OCI-LY3 (cell line): ENCODE measurements at regions not wholly inside any gene's neighbourhood (a gene's known extent, or its start where the extent isn't known, plus 50 kb on each side); places are given as distances from the start of the nearest gene placed in this dataset.

Experiments
- EZH2phosphoT487 ChIP-seq: fragments of 200-600 bp; shearing (Covaris generic); IDR thresholded peaks from 2 replicates; pipeline ENCODE4 v1.6.1; 2018; ENCODE audit warnings: antibody characterized with exemption, mixed run types, low read depth
- TF ChIP-seq, protein P1 (sequence below): fragments of 200-600, 300-600 bp; sonication (generic); IDR thresholded peaks from 2 replicates; pipeline ENCODE4 v1.5.1; 2014; ENCODE audit warnings: antibody characterized with exemption, low read length, low read depth

DNA sequence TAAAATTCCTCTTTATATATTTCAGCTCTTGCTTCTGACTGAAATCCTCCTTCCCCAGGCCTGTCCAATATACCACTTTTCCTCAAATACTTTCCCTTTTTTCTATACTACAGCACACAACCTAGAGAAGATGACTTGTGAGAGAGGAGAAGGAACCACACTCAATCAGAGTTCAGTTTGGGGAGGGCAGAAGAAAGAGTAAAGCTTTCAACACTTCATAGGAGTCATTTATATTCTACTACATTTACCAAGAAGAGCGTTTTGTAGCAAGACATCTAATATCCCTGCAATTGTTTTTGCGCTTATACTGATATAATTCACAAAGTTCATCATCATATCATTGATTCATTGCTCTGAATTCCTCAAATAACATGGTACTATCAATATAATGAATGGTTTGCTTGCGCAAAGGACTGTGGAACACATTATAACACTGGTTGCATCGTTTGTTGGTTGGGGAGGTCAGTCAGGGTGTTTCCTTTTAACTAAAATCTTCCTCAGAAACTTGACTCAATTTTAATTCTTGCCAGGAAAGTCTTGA, 792.5 kb upstream of the CELF2 start:
- no peak for TF ChIP-seq EZH2phosphoT487
- TF ChIP-seq, protein P1, sequence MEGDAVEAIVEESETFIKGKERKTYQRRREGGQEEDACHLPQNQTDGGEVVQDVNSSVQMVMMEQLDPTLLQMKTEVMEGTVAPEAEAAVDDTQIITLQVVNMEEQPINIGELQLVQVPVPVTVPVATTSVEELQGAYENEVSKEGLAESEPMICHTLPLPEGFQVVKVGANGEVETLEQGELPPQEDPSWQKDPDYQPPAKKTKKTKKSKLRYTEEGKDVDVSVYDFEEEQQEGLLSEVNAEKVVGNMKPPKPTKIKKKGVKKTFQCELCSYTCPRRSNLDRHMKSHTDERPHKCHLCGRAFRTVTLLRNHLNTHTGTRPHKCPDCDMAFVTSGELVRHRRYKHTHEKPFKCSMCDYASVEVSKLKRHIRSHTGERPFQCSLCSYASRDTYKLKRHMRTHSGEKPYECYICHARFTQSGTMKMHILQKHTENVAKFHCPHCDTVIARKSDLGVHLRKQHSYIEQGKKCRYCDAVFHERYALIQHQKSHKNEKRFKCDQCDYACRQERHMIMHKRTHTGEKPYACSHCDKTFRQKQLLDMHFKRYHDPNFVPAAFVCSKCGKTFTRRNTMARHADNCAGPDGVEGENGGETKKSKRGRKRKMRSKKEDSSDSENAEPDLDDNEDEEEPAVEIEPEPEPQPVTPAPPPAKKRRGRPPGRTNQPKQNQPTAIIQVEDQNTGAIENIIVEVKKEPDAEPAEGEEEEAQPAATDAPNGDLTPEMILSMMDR, result no peak
